GM23338 (cell line): ENCODE measurements at regions not wholly inside any gene's neighbourhood (a gene's known extent, or its start where the extent isn't known, plus 50 kb on each side); places are given as distances from the start of the nearest gene placed in this dataset.

Source experiments
- ATAC-seq: fragments of 200-7000 bp; cut with Tn5 transposase; 3 replicates; pipeline ENCODE4 v1.9.1; 2020
- DNase-seq: peaks from one replicate; pipeline ENCODE4 v3.0.0-alpha.2; 2015; ENCODE audit warnings: low spot score
- H2AFZ ChIP-seq: fragments of 200-600 bp; sonication (generic); 2 replicates; pipeline ENCODE4 v1.8.0; 2016; ENCODE audit warnings: antibody characterized with exemption, mild to moderate bottlenecking, moderate library complexity
- H3F3A ChIP-seq: fragments of 200-600 bp; sonication (generic); replicated peaks from 2 replicates; pipeline ENCODE4 v1.8.0; 2017; ENCODE audit warnings: antibody characterized with exemption, mixed run types, low read depth
- H3K27ac ChIP-seq: fragments of 200-600 bp; sonication (generic); 2 replicates; pipeline ENCODE4 v1.6.1; 2016; ENCODE audit warnings: low read depth
- H3K27me3 ChIP-seq: fragments of 200-600 bp; sonication (generic); 2 replicates; pipeline ENCODE4 v1.8.0; 2016; ENCODE audit warnings: mild to moderate bottlenecking, mixed run types, moderate library complexity; ENCODE audit not compliant: insufficient read depth
- H3K36me3 ChIP-seq: fragments of 200-600 bp; sonication (generic); 2 replicates; pipeline ENCODE4 v1.8.0; 2016; ENCODE audit warnings: mild to moderate bottlenecking; ENCODE audit not compliant: insufficient read depth
- H3K4me1 ChIP-seq: fragments of 200-600 bp; sonication (generic); 2 replicates; pipeline ENCODE4 v1.8.0; 2016; ENCODE audit warnings: mild to moderate bottlenecking, moderate library complexity; ENCODE audit not compliant: insufficient read depth
- H3K4me2 ChIP-seq: fragments of 200-600 bp; sonication (generic); 2 replicates; pipeline ENCODE4 v1.7.1; 2017; ENCODE audit warnings: mixed run types
- H3K4me3 ChIP-seq: fragments of 200-600 bp; sonication (generic); 2 replicates; pipeline ENCODE4 v1.6.1; 2016; ENCODE audit warnings: mixed run types
- H3K79me2 ChIP-seq: fragments of 200-600 bp; sonication (generic); replicated peaks from 2 replicates; pipeline ENCODE4 v1.8.0; 2017; ENCODE audit warnings: mild to moderate bottlenecking; ENCODE audit not compliant: insufficient read depth
- H3K9me2 ChIP-seq: fragments of 200-600 bp; sonication (generic); 2 replicates; pipeline ENCODE4 v1.8.0; 2017; ENCODE audit not compliant: insufficient read depth
- H4K20me1 ChIP-seq: fragments of 200-600 bp; sonication (generic); replicated peaks from 2 replicates; pipeline ENCODE4 v1.8.0; 2017; ENCODE audit warnings: mild to moderate bottlenecking; ENCODE audit not compliant: insufficient read depth
- H3K27ac Mint-ChIP-seq: 2 replicates; pipeline ENCODE4 v1.8.0; 2020; ENCODE audit warnings: inconsistent platforms, mild to moderate bottlenecking, moderate library complexity, mixed read lengths
- H3K27me3 Mint-ChIP-seq: 3 replicates; pipeline ENCODE4 v1.8.0; 2022; ENCODE audit warnings: low read depth, mild to moderate bottlenecking, moderate library complexity, mixed read lengths, inconsistent platforms; ENCODE audit not compliant: insufficient read depth, poor library complexity
- H3K36me3 Mint-ChIP-seq: 3 replicates; pipeline ENCODE4 v1.8.0; 2021; ENCODE audit warnings: low read depth, mild to moderate bottlenecking, inconsistent platforms, moderate library complexity, mixed read lengths
- H3K4me1 Mint-ChIP-seq: 3 replicates; pipeline ENCODE4 v1.8.0; 2020; ENCODE audit warnings: mild to moderate bottlenecking, inconsistent platforms, mixed read lengths
- H3K4me3 Mint-ChIP-seq: 3 replicates; pipeline ENCODE4 v1.8.0; 2021; ENCODE audit warnings: moderate library complexity, mild to moderate bottlenecking, inconsistent platforms, mixed read lengths
- H3K9me3 Mint-ChIP-seq: 3 replicates; pipeline ENCODE4 v1.8.0; 2020; ENCODE audit warnings: moderate library complexity, mild to moderate bottlenecking, inconsistent platforms, mixed read lengths
- CREB1 ChIP-seq: fragments of 250-450 bp; sonication (Bioruptor Pico); IDR thresholded peaks from 2 replicates; pipeline ENCODE4 v1.5.0; 2020; ENCODE audit warnings: low read depth, mild to moderate bottlenecking, moderate library complexity
- EZH2 ChIP-seq: fragments of 200-600 bp; sonication (generic); IDR thresholded peaks from one replicate; pipeline ENCODE4 v1.8.0; 2017; ENCODE audit warnings: antibody characterized with exemption, mild to moderate bottlenecking, low read depth; ENCODE audit not compliant: unreplicated experiment
- EZH2phosphoT487 ChIP-seq: fragments of 200-600 bp; sonication (generic); IDR thresholded peaks from one replicate; pipeline ENCODE4 v1.8.1; 2018; ENCODE audit warnings: antibody characterized with exemption; ENCODE audit not compliant: unreplicated experiment
- JUNB ChIP-seq: IDR thresholded peaks from one replicate; pipeline ENCODE4 v1.6.1; 2016; ENCODE audit warnings: antibody characterized with exemption; ENCODE audit not compliant: unreplicated experiment
- NANOG ChIP-seq: IDR thresholded peaks from 2 replicates; pipeline ENCODE4 v1.6.1; 2016; ENCODE audit warnings: antibody characterized with exemption, borderline replicate concordance
- POLR2AphosphoS5 ChIP-seq: IDR thresholded peaks from 2 replicates; pipeline ENCODE4 v1.6.1; 2016; ENCODE audit warnings: antibody characterized with exemption, low read depth
- STAT1 ChIP-seq: IDR thresholded peaks from one replicate; pipeline ENCODE4 v1.6.1; 2016; ENCODE audit warnings: antibody characterized with exemption; ENCODE audit not compliant: unreplicated experiment
- ZNF114 ChIP-seq: fragments of 250-450 bp; sonication (Bioruptor Pico); IDR thresholded peaks from 2 replicates; pipeline ENCODE4 v1.5.0; 2020; ENCODE audit warnings: mild to moderate bottlenecking, moderate library complexity
- ZNF331 ChIP-seq: fragments of 250-450 bp; sonication (Bioruptor Pico); IDR thresholded peaks from 2 replicates; pipeline ENCODE4 v1.5.0; 2020; ENCODE audit warnings: low read depth, mild to moderate bottlenecking, moderate library complexity
- TF ChIP-seq, protein P1 (sequence below), 2 experiments: fragments of 200-600 bp in 1 of 2; sonication (generic) in 1 of 2; conservative IDR thresholded peaks; 2 replicates each; pipeline versions ENCODE4 v1.5.1 to v1.6.1; 2016 to 2017; ENCODE audit warnings: antibody characterized with exemption in 2 of 2, low read depth in 2 of 2, mild to moderate bottlenecking in 2 of 2, moderate library complexity in 1 of 2
- TF ChIP-seq, protein P2 (sequence below): IDR thresholded peaks from 2 replicates; pipeline ENCODE4 v1.6.1; 2016; ENCODE audit warnings: antibody characterized with exemption
- TF ChIP-seq, protein P3 (sequence below): fragments of 250-450 bp; sonication (Bioruptor Pico); IDR thresholded peaks from 2 replicates; pipeline ENCODE4 v1.5.0; 2020; ENCODE audit warnings: mild to moderate bottlenecking, moderate library complexity
- TF ChIP-seq, protein P4 (sequence below): IDR thresholded peaks from one replicate; pipeline ENCODE4 v1.6.1; 2018; ENCODE audit warnings: antibody characterized with exemption; ENCODE audit not compliant: unreplicated experiment

DNA sequence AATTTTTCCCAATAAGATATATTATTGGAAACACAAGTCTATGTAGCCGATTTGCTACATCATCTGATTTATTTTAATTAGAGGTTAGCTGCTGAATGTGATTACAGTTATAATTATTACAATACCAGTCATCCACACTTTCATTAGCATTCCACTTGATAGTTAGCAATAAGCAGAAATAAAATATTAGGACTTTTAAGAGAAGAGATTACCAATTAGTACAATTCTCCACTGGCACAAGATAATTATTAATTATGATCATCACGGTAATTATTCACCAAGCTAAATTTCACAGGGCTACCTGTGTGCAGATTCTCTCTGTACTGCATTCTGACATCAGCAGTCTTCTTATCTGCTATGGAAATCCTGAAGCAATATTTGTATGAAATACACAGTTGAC is 474.7 kb downstream of the TLE4 start:
- H2AFZ ChIP-seq: no peak overlapping the region
- TF ChIP-seq, protein P1, sequence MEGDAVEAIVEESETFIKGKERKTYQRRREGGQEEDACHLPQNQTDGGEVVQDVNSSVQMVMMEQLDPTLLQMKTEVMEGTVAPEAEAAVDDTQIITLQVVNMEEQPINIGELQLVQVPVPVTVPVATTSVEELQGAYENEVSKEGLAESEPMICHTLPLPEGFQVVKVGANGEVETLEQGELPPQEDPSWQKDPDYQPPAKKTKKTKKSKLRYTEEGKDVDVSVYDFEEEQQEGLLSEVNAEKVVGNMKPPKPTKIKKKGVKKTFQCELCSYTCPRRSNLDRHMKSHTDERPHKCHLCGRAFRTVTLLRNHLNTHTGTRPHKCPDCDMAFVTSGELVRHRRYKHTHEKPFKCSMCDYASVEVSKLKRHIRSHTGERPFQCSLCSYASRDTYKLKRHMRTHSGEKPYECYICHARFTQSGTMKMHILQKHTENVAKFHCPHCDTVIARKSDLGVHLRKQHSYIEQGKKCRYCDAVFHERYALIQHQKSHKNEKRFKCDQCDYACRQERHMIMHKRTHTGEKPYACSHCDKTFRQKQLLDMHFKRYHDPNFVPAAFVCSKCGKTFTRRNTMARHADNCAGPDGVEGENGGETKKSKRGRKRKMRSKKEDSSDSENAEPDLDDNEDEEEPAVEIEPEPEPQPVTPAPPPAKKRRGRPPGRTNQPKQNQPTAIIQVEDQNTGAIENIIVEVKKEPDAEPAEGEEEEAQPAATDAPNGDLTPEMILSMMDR (conservative IDR thresholded peaks at IDR 0.05; ENCODE audit: low read depth in 2 of 2): no peak
- TF ChIP-seq CREB1 (CRISPR knock-in tag) (no peak), POLR2AphosphoS5 (no peak), ZNF114 (CRISPR knock-in tag) (no peak), EZH2 (no peak), NANOG (no peak), ZNF331 (CRISPR knock-in tag) (no peak), EZH2phosphoT487 (no peak), STAT1 (no peak), JUNB (no peak)
- TF ChIP-seq, protein P2, sequence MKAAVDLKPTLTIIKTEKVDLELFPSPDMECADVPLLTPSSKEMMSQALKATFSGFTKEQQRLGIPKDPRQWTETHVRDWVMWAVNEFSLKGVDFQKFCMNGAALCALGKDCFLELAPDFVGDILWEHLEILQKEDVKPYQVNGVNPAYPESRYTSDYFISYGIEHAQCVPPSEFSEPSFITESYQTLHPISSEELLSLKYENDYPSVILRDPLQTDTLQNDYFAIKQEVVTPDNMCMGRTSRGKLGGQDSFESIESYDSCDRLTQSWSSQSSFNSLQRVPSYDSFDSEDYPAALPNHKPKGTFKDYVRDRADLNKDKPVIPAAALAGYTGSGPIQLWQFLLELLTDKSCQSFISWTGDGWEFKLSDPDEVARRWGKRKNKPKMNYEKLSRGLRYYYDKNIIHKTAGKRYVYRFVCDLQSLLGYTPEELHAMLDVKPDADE: no peak
- TF ChIP-seq, protein P3, sequence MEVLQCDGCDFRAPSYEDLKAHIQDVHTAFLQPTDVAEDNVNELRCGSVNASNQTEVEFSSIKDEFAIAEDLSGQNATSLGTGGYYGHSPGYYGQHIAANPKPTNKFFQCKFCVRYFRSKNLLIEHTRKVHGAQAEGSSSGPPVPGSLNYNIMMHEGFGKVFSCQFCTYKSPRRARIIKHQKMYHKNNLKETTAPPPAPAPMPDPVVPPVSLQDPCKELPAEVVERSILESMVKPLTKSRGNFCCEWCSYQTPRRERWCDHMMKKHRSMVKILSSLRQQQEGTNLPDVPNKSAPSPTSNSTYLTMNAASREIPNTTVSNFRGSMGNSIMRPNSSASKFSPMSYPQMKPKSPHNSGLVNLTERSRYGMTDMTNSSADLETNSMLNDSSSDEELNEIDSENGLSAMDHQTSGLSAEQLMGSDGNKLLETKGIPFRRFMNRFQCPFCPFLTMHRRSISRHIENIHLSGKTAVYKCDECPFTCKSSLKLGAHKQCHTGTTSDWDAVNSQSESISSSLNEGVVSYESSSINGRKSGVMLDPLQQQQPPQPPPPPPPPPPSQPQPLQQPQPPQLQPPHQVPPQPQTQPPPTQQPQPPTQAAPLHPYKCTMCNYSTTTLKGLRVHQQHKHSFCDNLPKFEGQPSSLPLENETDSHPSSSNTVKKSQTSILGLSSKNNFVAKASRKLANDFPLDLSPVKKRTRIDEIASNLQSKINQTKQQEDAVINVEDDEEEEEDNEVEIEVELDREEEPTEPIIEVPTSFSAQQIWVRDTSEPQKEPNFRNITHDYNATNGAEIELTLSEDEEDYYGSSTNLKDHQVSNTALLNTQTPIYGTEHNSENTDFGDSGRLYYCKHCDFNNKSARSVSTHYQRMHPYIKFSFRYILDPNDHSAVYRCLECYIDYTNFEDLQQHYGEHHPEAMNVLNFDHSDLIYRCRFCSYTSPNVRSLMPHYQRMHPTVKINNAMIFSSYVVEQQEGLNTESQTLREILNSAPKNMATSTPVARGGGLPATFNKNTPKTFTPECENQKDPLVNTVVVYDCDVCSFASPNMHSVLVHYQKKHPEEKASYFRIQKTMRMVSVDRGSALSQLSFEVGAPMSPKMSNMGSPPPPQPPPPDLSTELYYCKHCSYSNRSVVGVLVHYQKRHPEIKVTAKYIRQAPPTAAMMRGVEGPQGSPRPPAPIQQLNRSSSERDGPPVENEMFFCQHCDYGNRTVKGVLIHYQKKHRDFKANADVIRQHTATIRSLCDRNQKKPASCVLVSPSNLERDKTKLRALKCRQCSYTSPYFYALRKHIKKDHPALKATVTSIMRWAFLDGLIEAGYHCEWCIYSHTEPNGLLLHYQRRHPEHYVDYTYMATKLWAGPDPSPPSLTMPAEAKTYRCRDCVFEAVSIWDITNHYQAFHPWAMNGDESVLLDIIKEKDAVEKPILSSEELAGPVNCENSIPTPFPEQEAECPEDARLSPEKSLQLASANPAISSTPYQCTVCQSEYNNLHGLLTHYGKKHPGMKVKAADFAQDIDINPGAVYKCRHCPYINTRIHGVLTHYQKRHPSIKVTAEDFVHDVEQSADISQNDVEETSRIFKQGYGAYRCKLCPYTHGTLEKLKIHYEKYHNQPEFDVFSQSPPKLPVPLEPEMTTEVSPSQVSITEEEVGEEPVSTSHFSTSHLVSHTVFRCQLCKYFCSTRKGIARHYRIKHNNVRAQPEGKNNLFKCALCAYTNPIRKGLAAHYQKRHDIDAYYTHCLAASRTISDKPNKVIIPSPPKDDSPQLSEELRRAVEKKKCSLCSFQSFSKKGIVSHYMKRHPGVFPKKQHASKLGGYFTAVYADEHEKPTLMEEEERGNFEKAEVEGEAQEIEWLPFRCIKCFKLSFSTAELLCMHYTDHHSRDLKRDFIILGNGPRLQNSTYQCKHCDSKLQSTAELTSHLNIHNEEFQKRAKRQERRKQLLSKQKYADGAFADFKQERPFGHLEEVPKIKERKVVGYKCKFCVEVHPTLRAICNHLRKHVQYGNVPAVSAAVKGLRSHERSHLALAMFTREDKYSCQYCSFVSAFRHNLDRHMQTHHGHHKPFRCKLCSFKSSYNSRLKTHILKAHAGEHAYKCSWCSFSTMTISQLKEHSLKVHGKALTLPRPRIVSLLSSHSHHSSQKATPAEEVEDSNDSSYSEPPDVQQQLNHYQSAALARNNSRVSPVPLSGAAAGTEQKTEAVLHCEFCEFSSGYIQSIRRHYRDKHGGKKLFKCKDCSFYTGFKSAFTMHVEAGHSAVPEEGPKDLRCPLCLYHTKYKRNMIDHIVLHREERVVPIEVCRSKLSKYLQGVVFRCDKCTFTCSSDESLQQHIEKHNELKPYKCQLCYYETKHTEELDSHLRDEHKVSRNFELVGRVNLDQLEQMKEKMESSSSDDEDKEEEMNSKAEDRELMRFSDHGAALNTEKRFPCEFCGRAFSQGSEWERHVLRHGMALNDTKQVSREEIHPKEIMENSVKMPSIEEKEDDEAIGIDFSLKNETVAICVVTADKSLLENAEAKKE (CRISPR knock-in tag): no peak
- TF ChIP-seq, protein P4, sequence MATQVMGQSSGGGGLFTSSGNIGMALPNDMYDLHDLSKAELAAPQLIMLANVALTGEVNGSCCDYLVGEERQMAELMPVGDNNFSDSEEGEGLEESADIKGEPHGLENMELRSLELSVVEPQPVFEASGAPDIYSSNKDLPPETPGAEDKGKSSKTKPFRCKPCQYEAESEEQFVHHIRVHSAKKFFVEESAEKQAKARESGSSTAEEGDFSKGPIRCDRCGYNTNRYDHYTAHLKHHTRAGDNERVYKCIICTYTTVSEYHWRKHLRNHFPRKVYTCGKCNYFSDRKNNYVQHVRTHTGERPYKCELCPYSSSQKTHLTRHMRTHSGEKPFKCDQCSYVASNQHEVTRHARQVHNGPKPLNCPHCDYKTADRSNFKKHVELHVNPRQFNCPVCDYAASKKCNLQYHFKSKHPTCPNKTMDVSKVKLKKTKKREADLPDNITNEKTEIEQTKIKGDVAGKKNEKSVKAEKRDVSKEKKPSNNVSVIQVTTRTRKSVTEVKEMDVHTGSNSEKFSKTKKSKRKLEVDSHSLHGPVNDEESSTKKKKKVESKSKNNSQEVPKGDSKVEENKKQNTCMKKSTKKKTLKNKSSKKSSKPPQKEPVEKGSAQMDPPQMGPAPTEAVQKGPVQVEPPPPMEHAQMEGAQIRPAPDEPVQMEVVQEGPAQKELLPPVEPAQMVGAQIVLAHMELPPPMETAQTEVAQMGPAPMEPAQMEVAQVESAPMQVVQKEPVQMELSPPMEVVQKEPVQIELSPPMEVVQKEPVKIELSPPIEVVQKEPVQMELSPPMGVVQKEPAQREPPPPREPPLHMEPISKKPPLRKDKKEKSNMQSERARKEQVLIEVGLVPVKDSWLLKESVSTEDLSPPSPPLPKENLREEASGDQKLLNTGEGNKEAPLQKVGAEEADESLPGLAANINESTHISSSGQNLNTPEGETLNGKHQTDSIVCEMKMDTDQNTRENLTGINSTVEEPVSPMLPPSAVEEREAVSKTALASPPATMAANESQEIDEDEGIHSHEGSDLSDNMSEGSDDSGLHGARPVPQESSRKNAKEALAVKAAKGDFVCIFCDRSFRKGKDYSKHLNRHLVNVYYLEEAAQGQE: no peak
- H3K79me2 ChIP-seq: no peaks in the 10 kb centered on the region
- ATAC-seq (no peak), DNase-seq (no peak)
- no peaks in the 10 kb centered on the region for H3K9me3 Mint-ChIP-seq
- H3K4me1 Mint-ChIP-seq: peaks cover 18% of the 10 kb centered on the region
- no peaks in the 10 kb centered on the region for H3K36me3 Mint-ChIP-seq
- H3K27ac ChIP-seq: no peak overlapping the region
- no peaks in the 10 kb centered on the region for H4K20me1 ChIP-seq
- H3K4me2 ChIP-seq: no peak overlapping the region
- no peak overlapping the region for H3K27ac Mint-ChIP-seq
- H3K4me3 ChIP-seq: no peak overlapping the region
- H3K27me3 Mint-ChIP-seq: peaks cover 2% of the 10 kb centered on the region
- H3K36me3 ChIP-seq: no peaks in the 10 kb centered on the region
- no peak overlapping the region for H3K4me3 Mint-ChIP-seq
- peaks cover 4% of the 10 kb centered on the region; the same call in 1 of the 2 replicates for H3K9me2 ChIP-seq
- H3K27me3 ChIP-seq: no peaks in the 10 kb centered on the region
- H3F3A ChIP-seq: no peaks in the 10 kb centered on the region
- peaks cover 16% of the 10 kb centered on the region; the same call in 1 of the 2 replicates for H3K4me1 ChIP-seq
